ENCODE measurements at regions not wholly inside any gene's neighbourhood (a gene's known extent, or its start where the extent isn't known, plus 50 kb on each side); places are given as distances from the start of the nearest gene placed in this dataset.

- no peak overlapping the region for H4K91ac ChIP-seq (ENCODE audit: low read depth, low read length)
- H3K4me1 ChIP-seq (ENCODE audit: control insufficient read depth in 1 of 2, insufficient read depth in 2 of 2, low read length in 2 of 2), result no peaks in the 10 kb centered on the region
- DNase-seq, result no peak
- no peaks in the 10 kb centered on the region for H3K36me3 ChIP-seq (ENCODE audit: control insufficient read depth in 1 of 2, insufficient read depth in 2 of 2, low read length in 2 of 2)
- no peak overlapping the region for H2BK12ac ChIP-seq (ENCODE audit: low read length)
- H2BK120ac ChIP-seq (ENCODE audit: insufficient read depth, low read length, poor library complexity), result no peak overlapping the region
- H3K27ac ChIP-seq (ENCODE audit: low read depth, low read length), result no peak overlapping the region
- H3K27me3 ChIP-seq (ENCODE audit: insufficient read depth, low read length), result no peaks in the 10 kb centered on the region
- WGBS (ENCODE audit: extremely low coverage, insufficient coverage, insufficient read length), result no CpG with 5 or more reads among the region's 1 CpG
- no peak overlapping the region for H3K18ac ChIP-seq (ENCODE audit: low read length)
- H3K9ac ChIP-seq (ENCODE audit: low read length), result no peak overlapping the region
- no peak overlapping the region for H2AFZ ChIP-seq (ENCODE audit: insufficient read depth, low read length, poor library complexity)
- H2BK5ac ChIP-seq (ENCODE audit: low read depth, low read length, poor library complexity), result no peak overlapping the region
- H3K4me2 ChIP-seq (ENCODE audit: low read length), result no peak overlapping the region
- no peak overlapping the region for H3K4ac ChIP-seq (ENCODE audit: low read depth, low read length)
- no peak overlapping the region for H3K23ac ChIP-seq (ENCODE audit: low read length)
- H3K4me3 ChIP-seq (ENCODE audit: low read depth, low read length), result no peak overlapping the region
- H3K9me3 ChIP-seq (ENCODE audit: insufficient read depth, low read depth, low read length), result peaks cover 2% of the 10 kb centered on the region
- H3K14ac ChIP-seq (ENCODE audit: low read length), result no peak overlapping the region
- H2AK5ac ChIP-seq (ENCODE audit: low read length), result no peak overlapping the region
- H4K12ac ChIP-seq (ENCODE audit: low read depth, low read length), result no peak overlapping the region
- H3K79me1 ChIP-seq (ENCODE audit: low read length), result no peaks in the 10 kb centered on the region
- H4K8ac ChIP-seq (ENCODE audit: low read depth, low read length), result no peak overlapping the region
- no peaks in the 10 kb centered on the region for H3K79me2 ChIP-seq (ENCODE audit: control insufficient read depth, insufficient read depth, low read length, poor library complexity)
Measured at GRCh38 chr7:81648716-81649115, 121.1 kb downstream of the HGF start.

DNA sequence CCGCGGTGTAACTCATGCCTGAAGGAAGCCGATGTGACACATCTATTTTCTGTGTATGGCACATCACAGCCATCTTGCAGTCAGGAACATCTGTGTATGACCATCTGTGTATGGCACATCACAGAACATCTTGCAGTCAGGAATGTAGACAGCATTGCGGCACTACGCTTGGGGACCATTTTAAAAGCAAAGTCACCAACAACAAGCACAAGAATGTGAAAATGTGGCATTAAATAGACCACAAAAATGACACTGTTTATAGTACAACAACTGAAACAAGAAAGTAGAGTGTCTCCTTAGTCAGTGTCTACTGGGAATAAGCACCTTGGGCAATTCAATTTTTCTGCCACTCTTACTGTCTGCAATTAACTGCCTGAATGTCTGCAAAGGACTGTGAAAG, 124.4 kb downstream of the HGF start:
- no peak overlapping the region for H3K18ac ChIP-seq (ENCODE audit: low read length)
- H2BK5ac ChIP-seq (ENCODE audit: low read depth, low read length, poor library complexity), result no peak overlapping the region
- no peak overlapping the region for H2BK120ac ChIP-seq (ENCODE audit: insufficient read depth, low read length, poor library complexity)
- H4K91ac ChIP-seq (ENCODE audit: low read depth, low read length), result no peak overlapping the region
- H3K4ac ChIP-seq (ENCODE audit: low read depth, low read length), result no peak overlapping the region
- no peaks in the 10 kb centered on the region for H3K27me3 ChIP-seq (ENCODE audit: insufficient read depth, low read length)
- no peak overlapping the region for H3K4me3 ChIP-seq (ENCODE audit: low read depth, low read length)
- no peak overlapping the region for H2AFZ ChIP-seq (ENCODE audit: insufficient read depth, low read length, poor library complexity)
- no peak overlapping the region for H2AK5ac ChIP-seq (ENCODE audit: low read length)
- no peak overlapping the region for H4K8ac ChIP-seq (ENCODE audit: low read depth, low read length)
- H2BK12ac ChIP-seq (ENCODE audit: low read length), result no peak overlapping the region
- H3K79me2 ChIP-seq (ENCODE audit: control insufficient read depth, insufficient read depth, low read length, poor library complexity), result no peaks in the 10 kb centered on the region
- WGBS (ENCODE audit: extremely low coverage, insufficient coverage, insufficient read length), result no CpG with 5 or more reads among the region's 5 CpGs
- H3K36me3 ChIP-seq (ENCODE audit: control insufficient read depth in 1 of 2, insufficient read depth in 2 of 2, low read length in 2 of 2), result no peaks in the 10 kb centered on the region
- no peak overlapping the region for H3K14ac ChIP-seq (ENCODE audit: low read length)
- no peaks in the 10 kb centered on the region for H3K79me1 ChIP-seq (ENCODE audit: low read length)
- no peaks in the 10 kb centered on the region for H3K9me3 ChIP-seq (ENCODE audit: insufficient read depth, low read depth, low read length)
- no peak overlapping the region for H4K12ac ChIP-seq (ENCODE audit: low read depth, low read length)
- no peak overlapping the region for H3K4me2 ChIP-seq (ENCODE audit: low read length)
- H3K4me1 ChIP-seq (ENCODE audit: control insufficient read depth in 1 of 2, insufficient read depth in 2 of 2, low read length in 2 of 2), result no peaks in the 10 kb centered on the region
- no peak overlapping the region for H3K27ac ChIP-seq (ENCODE audit: low read depth, low read length)
- H3K23ac ChIP-seq (ENCODE audit: low read length), result no peak overlapping the region
- no peak overlapping the region for H3K9ac ChIP-seq (ENCODE audit: low read length)
- DNase-seq, result no peak

DNA sequence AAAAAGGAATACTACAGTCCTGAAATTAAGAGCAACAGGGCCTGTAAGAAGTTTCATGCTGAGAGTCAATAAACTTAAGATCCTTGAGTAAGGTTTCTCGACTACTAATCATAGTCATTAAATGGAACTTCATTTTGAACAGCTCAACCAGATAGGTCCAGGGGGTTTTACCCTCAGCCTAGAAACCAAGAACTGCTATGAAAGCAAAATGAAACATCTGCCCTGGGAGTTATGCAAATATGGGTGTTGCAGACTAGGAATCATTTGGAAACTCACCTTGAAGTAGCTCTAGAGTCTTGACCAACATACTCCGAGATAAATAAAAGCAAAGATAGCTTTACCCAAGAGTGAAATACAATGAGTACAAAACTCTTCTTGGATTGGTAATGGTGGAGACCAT, 128.0 kb downstream of the HGF start:
- H3K18ac ChIP-seq (ENCODE audit: low read length), result no peak overlapping the region
- H2BK120ac ChIP-seq (ENCODE audit: insufficient read depth, low read length, poor library complexity), result no peak overlapping the region
- no peak overlapping the region for H3K4me3 ChIP-seq (ENCODE audit: low read depth, low read length)
- H3K27me3 ChIP-seq (ENCODE audit: insufficient read depth, low read length), result no peaks in the 10 kb centered on the region
- H3K14ac ChIP-seq (ENCODE audit: low read length), result no peak overlapping the region
- no peak overlapping the region for H4K8ac ChIP-seq (ENCODE audit: low read depth, low read length)
- no peaks in the 10 kb centered on the region for H3K4me1 ChIP-seq (ENCODE audit: control insufficient read depth in 1 of 2, insufficient read depth in 2 of 2, low read length in 2 of 2)
- no peak overlapping the region for H2BK5ac ChIP-seq (ENCODE audit: low read depth, low read length, poor library complexity)
- H3K23ac ChIP-seq (ENCODE audit: low read length), result no peak overlapping the region
- WGBS (ENCODE audit: extremely low coverage, insufficient coverage, insufficient read length), result no CpG with 5 or more reads among the region's 2 CpGs
- no peak overlapping the region for H2AK5ac ChIP-seq (ENCODE audit: low read length)
- H3K79me2 ChIP-seq (ENCODE audit: control insufficient read depth, insufficient read depth, low read length, poor library complexity), result no peaks in the 10 kb centered on the region
- no peak overlapping the region for H2BK12ac ChIP-seq (ENCODE audit: low read length)
- no peaks in the 10 kb centered on the region for H3K36me3 ChIP-seq (ENCODE audit: control insufficient read depth in 1 of 2, insufficient read depth in 2 of 2, low read length in 2 of 2)
- no peaks in the 10 kb centered on the region for H3K79me1 ChIP-seq (ENCODE audit: low read length)
- DNase-seq, result no peak
- H3K27ac ChIP-seq (ENCODE audit: low read depth, low read length), result no peak overlapping the region
- no peak overlapping the region for H3K9ac ChIP-seq (ENCODE audit: low read length)
- no peak overlapping the region for H3K4ac ChIP-seq (ENCODE audit: low read depth, low read length)
- H2AFZ ChIP-seq (ENCODE audit: insufficient read depth, low read length, poor library complexity), result no peak overlapping the region
- H3K9me3 ChIP-seq (ENCODE audit: insufficient read depth, low read depth, low read length), result no peaks in the 10 kb centered on the region
- no peak overlapping the region for H4K12ac ChIP-seq (ENCODE audit: low read depth, low read length)
- H3K4me2 ChIP-seq (ENCODE audit: low read length), result no peak overlapping the region
- no peak overlapping the region for H4K91ac ChIP-seq (ENCODE audit: low read depth, low read length)

DNA sequence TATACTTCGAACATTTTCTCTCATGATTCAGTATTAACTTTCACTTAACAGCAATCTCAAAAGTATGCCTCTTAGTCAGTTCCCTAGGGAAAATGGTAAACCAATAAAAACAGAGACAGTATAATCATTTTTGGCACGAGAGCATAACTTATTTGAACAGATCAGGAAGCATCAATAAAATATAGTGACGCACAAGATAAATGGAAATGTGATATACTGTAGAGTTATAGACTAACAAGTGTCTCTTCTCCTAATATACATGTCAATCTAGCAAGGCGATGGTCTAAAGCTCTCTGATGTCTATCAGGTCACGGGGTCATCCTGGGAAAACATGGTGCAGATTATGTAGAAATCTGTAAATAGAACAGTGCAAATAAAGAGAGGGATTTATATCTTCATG, 131.6 kb downstream of the HGF start:
- H3K27ac ChIP-seq (ENCODE audit: low read depth, low read length), result no peak overlapping the region
- no peak overlapping the region for H2AK5ac ChIP-seq (ENCODE audit: low read length)
- no peak for DNase-seq
- no peak overlapping the region for H2AFZ ChIP-seq (ENCODE audit: insufficient read depth, low read length, poor library complexity)
- no peak overlapping the region for H3K4me2 ChIP-seq (ENCODE audit: low read length)
- no peak overlapping the region for H3K23ac ChIP-seq (ENCODE audit: low read length)
- H3K18ac ChIP-seq (ENCODE audit: low read length), result no peak overlapping the region
- no peak overlapping the region for H2BK12ac ChIP-seq (ENCODE audit: low read length)
- no peak overlapping the region for H4K91ac ChIP-seq (ENCODE audit: low read depth, low read length)
- H2BK5ac ChIP-seq (ENCODE audit: low read depth, low read length, poor library complexity), result no peak overlapping the region
- no peak overlapping the region for H2BK120ac ChIP-seq (ENCODE audit: insufficient read depth, low read length, poor library complexity)
- H3K27me3 ChIP-seq (ENCODE audit: insufficient read depth, low read length), result no peaks in the 10 kb centered on the region
- H3K14ac ChIP-seq (ENCODE audit: low read length), result no peak overlapping the region
- no peaks in the 10 kb centered on the region for H3K79me2 ChIP-seq (ENCODE audit: control insufficient read depth, insufficient read depth, low read length, poor library complexity)
- H3K36me3 ChIP-seq (ENCODE audit: control insufficient read depth in 1 of 2, insufficient read depth in 2 of 2, low read length in 2 of 2), result no peaks in the 10 kb centered on the region
- no peaks in the 10 kb centered on the region for H3K4me1 ChIP-seq (ENCODE audit: control insufficient read depth in 1 of 2, insufficient read depth in 2 of 2, low read length in 2 of 2)
- no peak overlapping the region for H3K4ac ChIP-seq (ENCODE audit: low read depth, low read length)
- WGBS (ENCODE audit: extremely low coverage, insufficient coverage, insufficient read length), result no CpG with 5 or more reads among the region's 5 CpGs
- H3K9me3 ChIP-seq (ENCODE audit: insufficient read depth, low read depth, low read length), result no peaks in the 10 kb centered on the region
- H4K8ac ChIP-seq (ENCODE audit: low read depth, low read length), result no peak overlapping the region
- H3K4me3 ChIP-seq (ENCODE audit: low read depth, low read length), result no peak overlapping the region
- H3K9ac ChIP-seq (ENCODE audit: low read length), result no peak overlapping the region
- H3K79me1 ChIP-seq (ENCODE audit: low read length), result no peaks in the 10 kb centered on the region
- no peak overlapping the region for H4K12ac ChIP-seq (ENCODE audit: low read depth, low read length)
